ENCODE measurements at regions not wholly inside any gene's neighbourhood (a gene's known extent, or its start where the extent isn't known, plus 50 kb on each side); places are given as distances from the start of the nearest gene placed in this dataset.

DNA sequence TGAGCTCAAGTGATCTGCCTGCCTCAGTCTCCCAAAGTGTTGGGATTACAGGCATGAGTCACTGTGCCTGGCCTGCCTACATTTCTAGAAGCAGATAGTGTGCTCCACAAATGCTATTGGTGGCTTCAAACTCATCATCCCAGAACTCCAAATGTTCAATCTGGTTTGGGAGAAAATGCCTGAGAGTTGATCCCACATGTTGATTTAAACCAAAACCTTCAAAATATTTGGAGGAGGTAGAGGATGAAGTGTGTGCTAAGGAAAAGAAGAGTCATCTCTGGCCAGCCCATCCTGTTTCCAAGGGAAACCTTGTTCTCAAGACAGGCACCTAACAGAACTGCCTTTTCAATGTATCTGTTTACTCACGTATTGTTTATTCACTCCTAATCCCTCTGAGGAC is 55.4 kb upstream of the GRHL3 start:
- TF ChIP-seq, protein P1, sequence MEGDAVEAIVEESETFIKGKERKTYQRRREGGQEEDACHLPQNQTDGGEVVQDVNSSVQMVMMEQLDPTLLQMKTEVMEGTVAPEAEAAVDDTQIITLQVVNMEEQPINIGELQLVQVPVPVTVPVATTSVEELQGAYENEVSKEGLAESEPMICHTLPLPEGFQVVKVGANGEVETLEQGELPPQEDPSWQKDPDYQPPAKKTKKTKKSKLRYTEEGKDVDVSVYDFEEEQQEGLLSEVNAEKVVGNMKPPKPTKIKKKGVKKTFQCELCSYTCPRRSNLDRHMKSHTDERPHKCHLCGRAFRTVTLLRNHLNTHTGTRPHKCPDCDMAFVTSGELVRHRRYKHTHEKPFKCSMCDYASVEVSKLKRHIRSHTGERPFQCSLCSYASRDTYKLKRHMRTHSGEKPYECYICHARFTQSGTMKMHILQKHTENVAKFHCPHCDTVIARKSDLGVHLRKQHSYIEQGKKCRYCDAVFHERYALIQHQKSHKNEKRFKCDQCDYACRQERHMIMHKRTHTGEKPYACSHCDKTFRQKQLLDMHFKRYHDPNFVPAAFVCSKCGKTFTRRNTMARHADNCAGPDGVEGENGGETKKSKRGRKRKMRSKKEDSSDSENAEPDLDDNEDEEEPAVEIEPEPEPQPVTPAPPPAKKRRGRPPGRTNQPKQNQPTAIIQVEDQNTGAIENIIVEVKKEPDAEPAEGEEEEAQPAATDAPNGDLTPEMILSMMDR (IDR thresholded peaks at IDR 0.05) = no peak
- TF ChIP-seq EP300 (IDR thresholded peaks at IDR 0.05) (no peak), POLR2A (IDR thresholded peaks at IDR 0.05) (no peak)
